C4-2B (cell line): ENCODE measurements at regions not wholly inside any gene's neighbourhood (a gene's known extent, or its start where the extent isn't known, plus 50 kb on each side); places are given as distances from the start of the nearest gene placed in this dataset.

Experiments used
- ZFX ChIP-seq: fragments of 450-650 bp; IDR thresholded peaks from 2 replicates; pipeline ENCODE4 v1.6.1; 2017
- TF ChIP-seq, protein P1 (sequence below): fragments of 450-650 bp; conservative IDR thresholded peaks from 2 replicates; pipeline ENCODE4 v1.5.1; 2017; ENCODE audit warnings: mild to moderate bottlenecking

- TF ChIP-seq, protein P1, sequence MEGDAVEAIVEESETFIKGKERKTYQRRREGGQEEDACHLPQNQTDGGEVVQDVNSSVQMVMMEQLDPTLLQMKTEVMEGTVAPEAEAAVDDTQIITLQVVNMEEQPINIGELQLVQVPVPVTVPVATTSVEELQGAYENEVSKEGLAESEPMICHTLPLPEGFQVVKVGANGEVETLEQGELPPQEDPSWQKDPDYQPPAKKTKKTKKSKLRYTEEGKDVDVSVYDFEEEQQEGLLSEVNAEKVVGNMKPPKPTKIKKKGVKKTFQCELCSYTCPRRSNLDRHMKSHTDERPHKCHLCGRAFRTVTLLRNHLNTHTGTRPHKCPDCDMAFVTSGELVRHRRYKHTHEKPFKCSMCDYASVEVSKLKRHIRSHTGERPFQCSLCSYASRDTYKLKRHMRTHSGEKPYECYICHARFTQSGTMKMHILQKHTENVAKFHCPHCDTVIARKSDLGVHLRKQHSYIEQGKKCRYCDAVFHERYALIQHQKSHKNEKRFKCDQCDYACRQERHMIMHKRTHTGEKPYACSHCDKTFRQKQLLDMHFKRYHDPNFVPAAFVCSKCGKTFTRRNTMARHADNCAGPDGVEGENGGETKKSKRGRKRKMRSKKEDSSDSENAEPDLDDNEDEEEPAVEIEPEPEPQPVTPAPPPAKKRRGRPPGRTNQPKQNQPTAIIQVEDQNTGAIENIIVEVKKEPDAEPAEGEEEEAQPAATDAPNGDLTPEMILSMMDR, result no peak
- no peak for TF ChIP-seq ZFX
These were observed 58.5 kb upstream of the FGGY start for GRCh38 chr1:59238333-59238934.
